ENCODE measurements at regions not wholly inside any gene's neighbourhood (a gene's known extent, or its start where the extent isn't known, plus 50 kb on each side); places are given as distances from the start of the nearest gene placed in this dataset.

DNA sequence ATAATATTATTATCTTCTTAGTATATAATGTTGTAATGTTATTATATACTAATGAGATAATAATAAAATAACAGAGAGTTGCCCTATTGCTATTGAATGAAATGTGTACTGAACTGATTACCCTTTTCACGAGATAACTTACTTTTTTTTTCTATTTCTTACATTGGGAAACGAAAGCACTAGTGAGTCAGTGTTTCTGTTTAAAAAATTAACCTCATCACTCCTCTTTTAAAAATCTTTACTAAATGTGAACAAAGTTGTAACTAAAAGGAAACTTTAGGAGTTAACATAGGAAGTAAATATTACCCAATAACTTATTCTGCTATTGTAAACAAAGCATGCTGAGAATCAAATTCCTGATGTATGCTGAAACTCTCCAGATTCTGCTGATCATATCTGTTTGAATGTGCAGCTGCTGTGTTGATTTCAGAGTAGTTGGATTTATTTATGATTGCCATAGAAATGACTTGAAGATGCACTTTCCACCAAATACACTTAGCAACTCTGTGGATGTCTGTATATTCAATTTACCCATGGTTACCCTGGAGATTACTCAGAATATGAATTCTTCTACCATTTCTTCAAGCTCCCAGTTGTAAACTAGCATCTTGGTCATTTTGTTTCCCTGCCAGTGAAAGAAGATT lies 523.4 kb downstream of the TENT5A start:
- FAIRE-seq: no peak
- no peak for DNase-seq (ENCODE audit: insufficient read length)
- no peak for TF ChIP-seq POLR2AphosphoS5 (IDR thresholded peaks at IDR 0.05; ENCODE audit: low read depth, low read length)
- no peak for TF ChIP-seq TAF1 (IDR thresholded peaks at IDR 0.05; ENCODE audit: borderline replicate concordance, low read depth, low read length)
- no peak for TF ChIP-seq POLR2A (IDR thresholded peaks at IDR 0.05; ENCODE audit: low read depth, low read length)

- no peak for DNase-seq (ENCODE audit: insufficient read length)
- no peak for FAIRE-seq
Observed at GRCh38 chr6:81226957-81227356, 525.5 kb downstream of the TENT5A start.

GRCh38 chr6:81216668-81217067 lies 535.8 kb downstream of the TENT5A start:
- no peak for FAIRE-seq

More at GRCh38 chr6:81226957-81227356, 525.5 kb downstream of the TENT5A start:
- no peak for TF ChIP-seq TAF1 (IDR thresholded peaks at IDR 0.05; ENCODE audit: borderline replicate concordance, low read depth, low read length)
- no peak for TF ChIP-seq POLR2A (IDR thresholded peaks at IDR 0.05; ENCODE audit: low read depth, low read length)
- no peak for TF ChIP-seq POLR2AphosphoS5 (IDR thresholded peaks at IDR 0.05; ENCODE audit: low read depth, low read length)

GRCh38 chr6:81215092-81215432 lies 537.4 kb downstream of the TENT5A start:
- no peak for TF ChIP-seq POLR2A (IDR thresholded peaks at IDR 0.05; ENCODE audit: low read depth, low read length)
- no peak for TF ChIP-seq TAF1 (IDR thresholded peaks at IDR 0.05; ENCODE audit: borderline replicate concordance, low read depth, low read length)
- TF ChIP-seq POLR2AphosphoS5 (IDR thresholded peaks at IDR 0.05; ENCODE audit: low read depth, low read length): no peak
- DNase-seq (ENCODE audit: insufficient read length): no peak
- no peak for FAIRE-seq

More at GRCh38 chr6:81216668-81217067, 535.8 kb downstream of the TENT5A start:
- TF ChIP-seq POLR2A (IDR thresholded peaks at IDR 0.05; ENCODE audit: low read depth, low read length): no peak
- TF ChIP-seq POLR2AphosphoS5 (IDR thresholded peaks at IDR 0.05; ENCODE audit: low read depth, low read length): no peak
- TF ChIP-seq TAF1 (IDR thresholded peaks at IDR 0.05; ENCODE audit: borderline replicate concordance, low read depth, low read length): no peak
- DNase-seq (ENCODE audit: insufficient read length): no peak

DNA sequence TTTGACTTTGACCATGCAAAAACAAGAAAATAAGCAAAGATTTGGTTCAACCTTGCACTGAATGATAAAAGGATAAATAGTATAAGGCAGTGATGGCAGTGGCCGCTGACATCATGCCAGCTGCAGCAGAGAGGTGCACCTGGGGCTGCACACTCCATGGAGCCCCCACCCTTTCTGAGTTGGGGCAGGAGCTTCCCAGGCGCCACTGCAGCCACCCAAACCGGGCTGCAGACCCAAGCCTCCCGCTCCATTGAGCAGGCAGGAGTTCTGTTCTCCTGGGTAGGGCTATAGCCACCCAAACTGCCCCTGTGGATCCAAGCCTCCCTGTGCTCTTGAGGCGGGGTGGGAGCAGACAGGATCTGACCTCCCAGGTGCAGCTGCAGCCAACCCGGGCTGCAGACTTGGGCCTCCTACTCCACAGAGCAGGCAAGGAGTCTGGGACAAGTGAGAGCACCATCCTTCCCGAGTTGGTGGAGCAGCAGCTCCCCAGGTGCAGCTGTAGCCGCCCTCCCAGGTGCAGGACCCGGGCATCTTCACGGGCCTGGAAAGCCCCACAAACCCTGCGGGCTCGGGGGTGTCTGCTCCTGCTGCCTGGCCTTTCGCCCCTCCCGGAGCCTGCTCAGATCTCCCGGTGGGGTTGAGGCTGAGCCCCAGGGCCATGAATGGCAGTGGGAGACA lies 537.9 kb downstream of the TENT5A start:
- no peak for TF ChIP-seq POLR2A (IDR thresholded peaks at IDR 0.05; ENCODE audit: low read depth, low read length)
- TF ChIP-seq TAF1 (IDR thresholded peaks at IDR 0.05; ENCODE audit: borderline replicate concordance, low read depth, low read length): no peak
- TF ChIP-seq POLR2AphosphoS5 (IDR thresholded peaks at IDR 0.05; ENCODE audit: low read depth, low read length): no peak
- no peak for FAIRE-seq
- DNase-seq (ENCODE audit: insufficient read length): no peak

DNA sequence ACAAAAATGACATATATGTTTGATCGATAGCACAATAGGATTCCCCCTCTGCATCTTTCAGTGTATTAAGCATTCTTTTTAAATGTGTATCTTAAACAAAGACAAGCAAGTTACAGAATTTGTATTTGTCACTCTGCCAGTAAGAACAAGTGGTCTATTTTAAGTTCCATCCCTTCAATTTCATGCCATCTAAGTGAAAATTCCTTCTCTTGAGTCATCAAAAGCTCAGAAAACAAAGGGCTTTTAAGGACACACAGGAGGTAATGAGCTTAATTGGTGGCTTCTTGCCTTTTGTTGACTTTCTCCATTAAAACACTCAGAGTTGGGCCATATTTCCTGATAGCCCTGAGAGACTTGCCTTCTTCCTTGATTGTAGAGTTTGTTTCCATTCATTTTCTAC lies 547.8 kb downstream of the TENT5A start:
- DNase-seq (ENCODE audit: insufficient read length): no peak
- no peak for FAIRE-seq
- TF ChIP-seq TAF1 (IDR thresholded peaks at IDR 0.05; ENCODE audit: borderline replicate concordance, low read depth, low read length) (no peak), POLR2AphosphoS5 (IDR thresholded peaks at IDR 0.05; ENCODE audit: low read depth, low read length) (no peak), POLR2A (IDR thresholded peaks at IDR 0.05; ENCODE audit: low read depth, low read length) (no peak)

GRCh38 chr6:81194374-81194773 lies 558.1 kb downstream of the TENT5A start:
- no peak for FAIRE-seq

GRCh38 chr6:81172056-81172740 lies 580.3 kb downstream of the TENT5A start:
- TF ChIP-seq TAF1 (IDR thresholded peaks at IDR 0.05; ENCODE audit: borderline replicate concordance, low read depth, low read length) (no peak), POLR2A (IDR thresholded peaks at IDR 0.05; ENCODE audit: low read depth, low read length) (no peak), POLR2AphosphoS5 (IDR thresholded peaks at IDR 0.05; ENCODE audit: low read depth, low read length) (no peak)
- no peak for FAIRE-seq
- DNase-seq (ENCODE audit: insufficient read length): no peak

More at GRCh38 chr6:81194374-81194773, 558.1 kb downstream of the TENT5A start:
- no peak for DNase-seq (ENCODE audit: insufficient read length)
- TF ChIP-seq POLR2A (IDR thresholded peaks at IDR 0.05; ENCODE audit: low read depth, low read length) (no peak), TAF1 (IDR thresholded peaks at IDR 0.05; ENCODE audit: borderline replicate concordance, low read depth, low read length) (no peak), POLR2AphosphoS5 (IDR thresholded peaks at IDR 0.05; ENCODE audit: low read depth, low read length) (no peak)

DNA sequence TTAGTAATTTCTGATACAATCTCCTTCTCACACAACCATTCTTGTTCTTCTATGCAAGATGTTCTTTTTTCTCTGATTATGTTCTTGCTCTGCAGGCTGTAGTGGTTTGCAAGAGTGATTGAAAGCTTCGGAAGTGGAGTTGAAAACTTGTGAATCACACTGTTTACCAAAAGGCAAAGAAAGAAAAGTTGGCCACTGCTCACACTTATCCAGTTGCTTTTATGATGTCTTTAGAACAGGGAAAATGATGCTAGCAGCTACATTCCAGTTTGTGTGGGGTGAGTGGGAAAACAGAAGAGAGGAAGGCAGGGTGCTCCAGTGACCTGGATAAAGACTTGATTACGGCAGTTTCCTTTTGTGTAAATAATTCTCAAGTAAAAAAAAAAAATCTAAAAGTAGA lies 583.3 kb downstream of the TENT5A start:
- DNase-seq (ENCODE audit: insufficient read length) (no peak), FAIRE-seq (no peak)
- no peak for TF ChIP-seq TAF1 (IDR thresholded peaks at IDR 0.05; ENCODE audit: borderline replicate concordance, low read depth, low read length)
- TF ChIP-seq POLR2AphosphoS5 (IDR thresholded peaks at IDR 0.05; ENCODE audit: low read depth, low read length): no peak
- no peak for TF ChIP-seq POLR2A (IDR thresholded peaks at IDR 0.05; ENCODE audit: low read depth, low read length)

GRCh38 chr6:81166770-81167169 lies 585.7 kb downstream of the TENT5A start:
- DNase-seq (ENCODE audit: insufficient read length): no peak
- no peak for TF ChIP-seq TAF1 (IDR thresholded peaks at IDR 0.05; ENCODE audit: borderline replicate concordance, low read depth, low read length)
- no peak for FAIRE-seq

DNA sequence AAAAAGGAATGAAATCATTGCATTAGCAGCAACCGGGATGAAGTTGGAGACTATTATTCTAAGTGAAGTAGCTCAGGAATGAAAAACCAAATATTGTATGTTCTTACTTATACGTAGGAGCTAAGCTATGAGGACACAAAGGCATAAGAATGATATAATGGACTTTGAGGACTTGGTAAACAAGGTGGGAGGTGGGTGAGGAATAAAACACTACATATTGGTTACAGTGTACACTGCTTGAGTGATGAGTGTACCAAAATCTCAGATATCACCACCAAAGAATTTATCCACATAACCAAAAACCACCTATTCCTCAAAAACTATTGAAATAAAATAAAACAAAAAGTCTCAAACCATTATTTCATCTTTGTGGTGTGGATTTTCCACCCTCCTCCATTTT lies 593.5 kb downstream of the TENT5A start:
- no peak for FAIRE-seq
- TF ChIP-seq TAF1 (IDR thresholded peaks at IDR 0.05; ENCODE audit: borderline replicate concordance, low read depth, low read length): no peak
- TF ChIP-seq POLR2A (IDR thresholded peaks at IDR 0.05; ENCODE audit: low read depth, low read length): no peak
- TF ChIP-seq POLR2AphosphoS5 (IDR thresholded peaks at IDR 0.05; ENCODE audit: low read depth, low read length): no peak
- no peak for DNase-seq (ENCODE audit: insufficient read length)

DNA sequence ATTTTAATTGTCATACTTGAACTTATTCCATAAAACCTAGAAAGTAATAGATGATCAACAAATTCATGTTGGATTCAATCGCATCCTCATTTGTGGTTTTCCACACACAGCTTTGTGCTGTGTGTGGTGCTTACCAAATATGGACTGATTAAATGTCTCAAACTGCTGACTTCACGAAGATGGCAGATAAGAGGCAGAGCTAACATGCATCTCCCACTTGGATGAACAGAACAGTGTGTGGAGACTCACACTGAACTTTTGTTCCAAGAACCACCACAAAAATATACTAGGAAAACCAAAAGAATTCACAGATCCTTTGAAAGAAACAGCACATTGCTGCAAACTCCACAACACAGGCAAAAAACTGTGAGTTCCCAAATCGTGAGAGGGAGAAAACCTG lies 603.7 kb downstream of the TENT5A start:
- FAIRE-seq: no peak
- TF ChIP-seq POLR2A (IDR thresholded peaks at IDR 0.05; ENCODE audit: low read depth, low read length) (no peak), TAF1 (IDR thresholded peaks at IDR 0.05; ENCODE audit: borderline replicate concordance, low read depth, low read length) (no peak), POLR2AphosphoS5 (IDR thresholded peaks at IDR 0.05; ENCODE audit: low read depth, low read length) (no peak)

More for the DNA sequence above, 603.7 kb downstream of the TENT5A start:
- no peak for DNase-seq (ENCODE audit: insufficient read length)
